Stomach (tissue), 8 donors: ENCODE measurements at regions not wholly inside any gene's neighbourhood (a gene's known extent, or its start where the extent isn't known, plus 50 kb on each side); places are given as distances from the start of the nearest gene placed in this dataset.

Experiments used
- DNase-seq, 2 donors: peaks; one replicate each; pipeline versions ENCODE4 v3.0.0 to v3.0.0-alpha.2; 2013 to 2019
- H3K27ac ChIP-seq, 5 donors: fragments of 200-600 bp in 4 of 5; sonication (generic) in 4 of 5; one replicate each; pipeline ENCODE4 v1.5.1; 2013 to 2019; ENCODE audit warnings: mild to moderate bottlenecking in 1 of 5, moderate library complexity in 1 of 5
- H3K27me3 ChIP-seq, 3 donors: fragments of 200-600 bp; sonication (generic); one replicate each; pipeline ENCODE4 v1.5.1; 2017 to 2019; ENCODE audit warnings: mixed run types in 1 of 3
- H3K36me3 ChIP-seq, 4 donors: fragments of 200-600 bp; sonication (generic); 1 replicate in 3 of 4; 2 replicates in 1 of 4; pipeline ENCODE4 v1.5.1; 2016 to 2019
- H3K4me1 ChIP-seq, 4 donors: fragments of 200-600 bp; sonication (generic); one replicate each; pipeline ENCODE4 v1.5.1; 2016 to 2019
- H3K4me3 ChIP-seq, 4 donors: fragments of 200-600 bp; sonication (generic) in 3 of 4; one replicate each; pipeline ENCODE4 v1.5.1; 2016 to 2019; ENCODE audit warnings: mild to moderate bottlenecking in 1 of 4
- H3K9me3 ChIP-seq, 4 donors: fragments of 200-600 bp; sonication (generic); one replicate each; pipeline ENCODE4 v1.5.1; 2016 to 2019
- CTCF ChIP-seq, 7 experiments: fragments of 450-650 bp in 4 of 7; fragments of 200-600 bp in 3 of 7; sonication (generic) in 3 of 7; IDR thresholded peaks; one replicate each; pipeline ENCODE4 v1.5.1; 2016 to 2019; ENCODE audit warnings: antibody characterized with exemption in 7 of 7, control low read depth in 2 of 7, mild to moderate bottlenecking in 1 of 7
- EP300 ChIP-seq: sonication (generic); formaldehyde crosslinking; IDR thresholded peaks from one replicate; pipeline ENCODE4 v1.6.1; 2017; ENCODE audit warnings: antibody characterized with exemption
- POLR2A ChIP-seq, 4 donors: fragments of 450-650 bp; IDR thresholded peaks; one replicate each; pipeline ENCODE4 v1.6.1; 2016; ENCODE audit warnings: antibody characterized with exemption in 4 of 4, control low read depth in 2 of 4, mild to moderate bottlenecking in 1 of 4, moderate library complexity in 1 of 4
- POLR2AphosphoS5 ChIP-seq, 3 donors: sonication (generic); formaldehyde crosslinking; IDR thresholded peaks; one replicate each; pipeline ENCODE4 v1.6.1; 2016; ENCODE audit warnings: antibody characterized with exemption in 3 of 3
- WGBS, 5 donors: extraction: QIAGEN DNeasy Blood & Tissue Kit in 3 of 5; methylation state at CpG; one replicate each; pipeline versions ENCODE4 v1.1.5 to v1.1.7; 2013 to 2018; 5-methylcytosine and 5-hydroxymethylcytosine counted together
- intact Hi-C: fragments of 100-400 bp; cut with DNase I; formaldehyde crosslinking; loops from one replicate; pipeline ENCODE4 v1.15.1; 2023; ENCODE audit warnings: low total_unique reads
- donor health status: healthy with polysubstance abuse.
- donor health status: Bipolar disorder and iron deficiency.
- donor health status: healthy.

- Histone ChIP-seq H3K4me1 (no peaks in the 10 kb centered on the region), H3K9me3 (no peaks in the 10 kb centered on the region), H3K4me3 (no peak overlapping the region), H3K36me3 (no peaks in the 10 kb centered on the region), H3K27me3 (no peaks in the 10 kb centered on the region), H3K27ac (no peak overlapping the region)
- no peak for DNase-seq
- TF ChIP-seq CTCF (IDR thresholded peaks at IDR 0.05) (no peak), POLR2A (IDR thresholded peaks at IDR 0.05) (no peak), EP300 (no peak), POLR2AphosphoS5 (IDR thresholded peaks at IDR 0.05) (no peak)
- intact Hi-C loops = no loop called here
Measured at GRCh38 chr2:118718921-118719320, 128.5 kb downstream of the EN1 start.

GRCh38 chr2:118716102-118716501 is 131.3 kb downstream of the EN1 start:
- WGBS, 5 donors = 65 to 81% (median 79%) methylated on average over 6 of the region's 6 CpGs
- Histone ChIP-seq H3K9me3 (no peaks in the 10 kb centered on the region), H3K4me1 (no peaks in the 10 kb centered on the region), H3K36me3 (no peaks in the 10 kb centered on the region), H3K27me3 (no peaks in the 10 kb centered on the region), H3K4me3 (no peak overlapping the region), H3K27ac (no peak overlapping the region)
- DNase-seq = no peak
- TF ChIP-seq POLR2AphosphoS5 (IDR thresholded peaks at IDR 0.05) (no peak), CTCF (IDR thresholded peaks at IDR 0.05) (no peak), EP300 (no peak), POLR2A (IDR thresholded peaks at IDR 0.05) (no peak)
- intact Hi-C loops = no loop called here

- 76 to 80% (median 80%) methylated on average over 6 of the region's 6 CpGs for WGBS, 5 donors
- no peak for DNase-seq
- no peak overlapping the region for H3K4me3 ChIP-seq
- no peaks in the 10 kb centered on the region for H3K27me3 ChIP-seq
- no peaks in the 10 kb centered on the region for H3K36me3 ChIP-seq
- no peaks in the 10 kb centered on the region for H3K9me3 ChIP-seq
- no peaks in the 10 kb centered on the region for H3K4me1 ChIP-seq
- TF ChIP-seq CTCF (IDR thresholded peaks at IDR 0.05) = no peak
- TF ChIP-seq POLR2AphosphoS5 (IDR thresholded peaks at IDR 0.05) = no peak
- no peak for TF ChIP-seq POLR2A (IDR thresholded peaks at IDR 0.05)
- TF ChIP-seq EP300 = no peak
- intact Hi-C loops = no loop called here
- no peak overlapping the region for H3K27ac ChIP-seq
Measured at GRCh38 chr2:118714118-118714517, 133.3 kb downstream of the EN1 start.

GRCh38 chr2:118711603-118712002 is 135.8 kb downstream of the EN1 start:
- peaks cover 0 to 2% (median 0%) of the 10 kb centered on the region in 3 donors for H3K27me3 ChIP-seq
- H3K4me1 ChIP-seq = no peaks in the 10 kb centered on the region
- no peaks in the 10 kb centered on the region for H3K9me3 ChIP-seq
- intact Hi-C loops = no loop called here
- H3K36me3 ChIP-seq = no peaks in the 10 kb centered on the region
- WGBS, 5 donors = 78 to 86% (median 82%) methylated on average over 5 of the region's 5 CpGs
- no peak for TF ChIP-seq POLR2A (IDR thresholded peaks at IDR 0.05)
- no peak for TF ChIP-seq CTCF (IDR thresholded peaks at IDR 0.05)
- no peak for TF ChIP-seq POLR2AphosphoS5 (IDR thresholded peaks at IDR 0.05)
- no peak for TF ChIP-seq EP300
- H3K27ac ChIP-seq = no peak overlapping the region
- no peak for DNase-seq
- no peak overlapping the region for H3K4me3 ChIP-seq
